HAP-1 (cell line): ENCODE measurements at regions not wholly inside any gene's neighbourhood (a gene's known extent, or its start where the extent isn't known, plus 50 kb on each side); places are given as distances from the start of the nearest gene placed in this dataset.

Experiments
- DNase-seq, 2 experiments: peaks; one replicate each; pipeline ENCODE4 v3.0.0-alpha.2; 2016 to 2020; ENCODE audit warnings: low spot score in 2 of 2
- H3K27me3 ChIP-seq: fragments of 250-450 bp; sonication (Bioruptor Pico); 2 replicates; pipeline ENCODE4 v1.5.1; 2020; ENCODE audit warnings: low read depth, mild to moderate bottlenecking, moderate library complexity
- H3K36me3 ChIP-seq: fragments of 250-450 bp; sonication (Bioruptor Pico); replicated peaks from 2 replicates; pipeline ENCODE4 v1.5.1; 2020; ENCODE audit warnings: mild to moderate bottlenecking
- H3K4me1 ChIP-seq: fragments of 250-450 bp; sonication (Bioruptor Pico); 2 replicates; pipeline ENCODE4 v1.5.1; 2020; ENCODE audit warnings: mild to moderate bottlenecking
- H3K4me3 ChIP-seq: fragments of 250-450 bp; sonication (Bioruptor Pico); 2 replicates; pipeline ENCODE4 v1.5.1; 2020; ENCODE audit warnings: mild to moderate bottlenecking, moderate library complexity
- H3K9me3 ChIP-seq: fragments of 250-450 bp; sonication (Bioruptor Pico); 2 replicates; pipeline ENCODE4 v1.5.1; 2020; ENCODE audit warnings: mild to moderate bottlenecking, moderate library complexity
- in situ Hi-C: fragments of 300-500 bp; cut with MboI; formaldehyde crosslinking; loops from 3 replicates; pipeline ENCODE4 v1.14.3; 2020; ENCODE audit warnings: low sequenced_read_pairs, inconsistent platforms, mixed read lengths

- no peak for DNase-seq
- in situ Hi-C loops = no loop called here
- Histone ChIP-seq H3K27me3 (no peaks in the 10 kb centered on the region), H3K4me1 (no peaks in the 10 kb centered on the region), H3K36me3 (no peaks in the 10 kb centered on the region), H3K4me3 (no peak overlapping the region), H3K9me3 (no peaks in the 10 kb centered on the region)
Observed at GRCh38 chr6:8758412-8758811, 323.1 kb upstream of the SLC35B3 start.

- Histone ChIP-seq H3K4me1 (no peaks in the 10 kb centered on the region), H3K36me3 (no peaks in the 10 kb centered on the region), H3K9me3 (no peaks in the 10 kb centered on the region), H3K4me3 (no peak overlapping the region), H3K27me3 (no peaks in the 10 kb centered on the region)
- no peak for DNase-seq
- in situ Hi-C loops = no loop called here
Observed at GRCh38 chr6:8750627-8751026, 315.3 kb upstream of the SLC35B3 start.

GRCh38 chr6:8749465-8749864, 314.1 kb upstream of the SLC35B3 start:
- in situ Hi-C loops = no loop called here
- H3K9me3 ChIP-seq = no peaks in the 10 kb centered on the region

GRCh38 chr6:8743170-8743745, 307.9 kb upstream of the SLC35B3 start:
- in situ Hi-C loops = no loop called here
- no peaks in the 10 kb centered on the region for H3K36me3 ChIP-seq
- no peak for DNase-seq
- no peaks in the 10 kb centered on the region for H3K27me3 ChIP-seq
- no peak overlapping the region for H3K4me3 ChIP-seq
- no peaks in the 10 kb centered on the region for H3K4me1 ChIP-seq
- no peaks in the 10 kb centered on the region for H3K9me3 ChIP-seq

More at GRCh38 chr6:8749465-8749864, 314.1 kb upstream of the SLC35B3 start:
- no peaks in the 10 kb centered on the region for H3K4me1 ChIP-seq
- H3K4me3 ChIP-seq = no peak overlapping the region
- H3K36me3 ChIP-seq = no peaks in the 10 kb centered on the region
- no peaks in the 10 kb centered on the region for H3K27me3 ChIP-seq
- no peak for DNase-seq

GRCh38 chr6:8739454-8739853, 304.1 kb upstream of the SLC35B3 start:
- H3K36me3 ChIP-seq = no peaks in the 10 kb centered on the region
- H3K4me3 ChIP-seq = no peak overlapping the region
- no peak for DNase-seq
- no peaks in the 10 kb centered on the region for H3K9me3 ChIP-seq
- H3K4me1 ChIP-seq = no peaks in the 10 kb centered on the region
- in situ Hi-C loops = no loop called here
- no peaks in the 10 kb centered on the region for H3K27me3 ChIP-seq

- no peaks in the 10 kb centered on the region for H3K9me3 ChIP-seq
- in situ Hi-C loops = no loop called here
Observed at GRCh38 chr6:8738951-8739350, 303.6 kb upstream of the SLC35B3 start.

GRCh38 chr6:8736156-8736895, 301.0 kb upstream of the SLC35B3 start:
- Histone ChIP-seq H3K4me3 (no peak overlapping the region), H3K36me3 (no peaks in the 10 kb centered on the region), H3K9me3 (no peaks in the 10 kb centered on the region), H3K4me1 (no peaks in the 10 kb centered on the region), H3K27me3 (no peaks in the 10 kb centered on the region)
- in situ Hi-C loops = no loop called here
- DNase-seq = no peak

More at GRCh38 chr6:8738951-8739350, 303.6 kb upstream of the SLC35B3 start:
- H3K36me3 ChIP-seq = no peaks in the 10 kb centered on the region
- no peaks in the 10 kb centered on the region for H3K27me3 ChIP-seq
- H3K4me3 ChIP-seq = no peak overlapping the region
- no peaks in the 10 kb centered on the region for H3K4me1 ChIP-seq
- no peak for DNase-seq

GRCh38 chr6:8733879-8734278, 298.5 kb upstream of the SLC35B3 start:
- H3K36me3 ChIP-seq = no peaks in the 10 kb centered on the region
- in situ Hi-C loops = no loop called here
- no peaks in the 10 kb centered on the region for H3K4me1 ChIP-seq
- no peak overlapping the region for H3K4me3 ChIP-seq
- H3K27me3 ChIP-seq = no peaks in the 10 kb centered on the region
- DNase-seq = no peak
- H3K9me3 ChIP-seq = no peaks in the 10 kb centered on the region

GRCh38 chr6:8731874-8732273, 296.5 kb upstream of the SLC35B3 start:
- H3K4me1 ChIP-seq = no peaks in the 10 kb centered on the region
- in situ Hi-C loops = no loop called here

GRCh38 chr6:8710668-8711431, 275.5 kb upstream of the SLC35B3 start:
- H3K36me3 ChIP-seq = no peaks in the 10 kb centered on the region
- DNase-seq = no peak
- H3K27me3 ChIP-seq = no peaks in the 10 kb centered on the region
- H3K4me1 ChIP-seq = no peaks in the 10 kb centered on the region
- H3K9me3 ChIP-seq = no peaks in the 10 kb centered on the region
- in situ Hi-C loops = no loop called here
- H3K4me3 ChIP-seq = no peak overlapping the region

More at GRCh38 chr6:8731874-8732273, 296.5 kb upstream of the SLC35B3 start:
- no peak for DNase-seq
- Histone ChIP-seq H3K9me3 (no peaks in the 10 kb centered on the region), H3K36me3 (no peaks in the 10 kb centered on the region), H3K27me3 (no peaks in the 10 kb centered on the region), H3K4me3 (no peak overlapping the region)

GRCh38 chr6:8707956-8708772, 272.8 kb upstream of the SLC35B3 start:
- in situ Hi-C loops = no loop called here
- DNase-seq = no peak
- H3K4me3 ChIP-seq = no peak overlapping the region
- no peaks in the 10 kb centered on the region for H3K4me1 ChIP-seq
- no peaks in the 10 kb centered on the region for H3K27me3 ChIP-seq
- no peaks in the 10 kb centered on the region for H3K9me3 ChIP-seq
- H3K36me3 ChIP-seq = no peaks in the 10 kb centered on the region

GRCh38 chr6:8707369-8707768, 272.0 kb upstream of the SLC35B3 start:
- H3K4me1 ChIP-seq = no peaks in the 10 kb centered on the region
- no peak for DNase-seq
- H3K4me3 ChIP-seq = no peak overlapping the region
- H3K9me3 ChIP-seq = no peaks in the 10 kb centered on the region
- H3K27me3 ChIP-seq = no peaks in the 10 kb centered on the region
- in situ Hi-C loops = no loop called here
- H3K36me3 ChIP-seq = no peaks in the 10 kb centered on the region

- DNase-seq = no peak
Observed at GRCh38 chr6:8705435-8706020, 270.2 kb upstream of the SLC35B3 start.

More at GRCh38 chr6:8705435-8706020, 270.2 kb upstream of the SLC35B3 start:
- Histone ChIP-seq H3K27me3 (no peaks in the 10 kb centered on the region), H3K36me3 (no peaks in the 10 kb centered on the region), H3K4me3 (no peak overlapping the region), H3K9me3 (no peaks in the 10 kb centered on the region), H3K4me1 (no peaks in the 10 kb centered on the region)
- in situ Hi-C loops = no loop called here
